SU-DHL-6 (cell line): ENCODE measurements at regions not wholly inside any gene's neighbourhood (a gene's known extent, or its start where the extent isn't known, plus 50 kb on each side); places are given as distances from the start of the nearest gene placed in this dataset.

Experiments
- EZH2phosphoT487 ChIP-seq: fragments of 200-600 bp; sonication (generic), shearing (Covaris generic); conservative IDR thresholded peaks from 2 replicates; pipeline ENCODE4 v1.6.1; 2018; ENCODE audit warnings: mild to moderate bottlenecking, antibody characterized with exemption, low read length, moderate library complexity, mixed read lengths
- TF ChIP-seq, protein P1 (sequence below): fragments of 200-600 bp; sonication (generic); IDR thresholded peaks from one replicate; pipeline ENCODE4 v1.5.1; 2017; ENCODE audit warnings: antibody characterized with exemption, mild to moderate bottlenecking, low read length, moderate library complexity; ENCODE audit not compliant: insufficient read depth, poor library complexity, severe bottlenecking

DNA sequence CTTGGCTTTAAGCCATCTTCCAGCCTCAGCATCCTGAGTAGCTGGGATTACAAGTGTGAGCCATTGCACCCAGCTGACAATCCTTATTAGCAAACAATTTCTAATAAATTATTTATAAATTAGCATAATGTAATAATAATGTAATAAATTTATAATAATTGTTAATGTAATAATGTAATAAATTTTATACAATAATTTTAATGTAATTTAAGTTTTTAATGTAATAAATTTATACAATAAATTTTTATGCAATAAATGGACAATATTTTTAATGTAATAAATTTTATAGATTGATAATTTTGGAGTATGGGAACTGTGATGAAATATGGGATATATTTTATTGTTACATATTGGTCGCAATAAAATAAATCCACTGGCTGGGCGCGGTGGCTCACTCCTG lies 1457.5 kb downstream of the KCNT2 start:
- TF ChIP-seq, protein P1, sequence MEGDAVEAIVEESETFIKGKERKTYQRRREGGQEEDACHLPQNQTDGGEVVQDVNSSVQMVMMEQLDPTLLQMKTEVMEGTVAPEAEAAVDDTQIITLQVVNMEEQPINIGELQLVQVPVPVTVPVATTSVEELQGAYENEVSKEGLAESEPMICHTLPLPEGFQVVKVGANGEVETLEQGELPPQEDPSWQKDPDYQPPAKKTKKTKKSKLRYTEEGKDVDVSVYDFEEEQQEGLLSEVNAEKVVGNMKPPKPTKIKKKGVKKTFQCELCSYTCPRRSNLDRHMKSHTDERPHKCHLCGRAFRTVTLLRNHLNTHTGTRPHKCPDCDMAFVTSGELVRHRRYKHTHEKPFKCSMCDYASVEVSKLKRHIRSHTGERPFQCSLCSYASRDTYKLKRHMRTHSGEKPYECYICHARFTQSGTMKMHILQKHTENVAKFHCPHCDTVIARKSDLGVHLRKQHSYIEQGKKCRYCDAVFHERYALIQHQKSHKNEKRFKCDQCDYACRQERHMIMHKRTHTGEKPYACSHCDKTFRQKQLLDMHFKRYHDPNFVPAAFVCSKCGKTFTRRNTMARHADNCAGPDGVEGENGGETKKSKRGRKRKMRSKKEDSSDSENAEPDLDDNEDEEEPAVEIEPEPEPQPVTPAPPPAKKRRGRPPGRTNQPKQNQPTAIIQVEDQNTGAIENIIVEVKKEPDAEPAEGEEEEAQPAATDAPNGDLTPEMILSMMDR: no peak
- TF ChIP-seq EZH2phosphoT487: no peak
